GM21360 (cell line): ENCODE measurements at regions not wholly inside any gene's neighbourhood (a gene's known extent, or its start where the extent isn't known, plus 50 kb on each side); places are given as distances from the start of the nearest gene placed in this dataset.

ENCODE experiments used
- ATAC-seq: cut with Tn5 transposase; IDR thresholded peaks from one replicate; pipeline ENCODE4 v1.9.1; 2021; ENCODE audit warnings: mild to moderate bottlenecking, moderate library complexity; ENCODE audit not compliant: unreplicated experiment

DNA sequence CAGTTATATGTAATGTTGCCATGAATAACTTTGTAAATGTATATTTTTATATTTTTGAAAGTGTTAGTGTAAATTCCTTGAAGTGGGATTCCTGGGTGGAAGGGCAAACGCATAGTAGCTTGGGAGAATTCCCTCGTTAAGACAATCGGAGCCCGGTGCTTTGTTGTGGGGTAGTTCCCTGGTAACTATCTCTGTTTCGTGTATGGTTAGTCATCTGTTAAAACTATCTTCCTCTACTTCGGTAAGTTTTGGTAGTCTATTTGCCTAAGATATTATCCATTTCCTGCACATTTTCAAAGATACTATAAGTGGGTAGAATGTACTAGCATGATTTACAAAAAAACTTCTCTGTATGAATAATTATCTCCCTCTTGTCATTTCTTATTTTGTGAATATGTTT lies 113.8 kb upstream of the NRXN1 start:
- no peak for ATAC-seq

DNA sequence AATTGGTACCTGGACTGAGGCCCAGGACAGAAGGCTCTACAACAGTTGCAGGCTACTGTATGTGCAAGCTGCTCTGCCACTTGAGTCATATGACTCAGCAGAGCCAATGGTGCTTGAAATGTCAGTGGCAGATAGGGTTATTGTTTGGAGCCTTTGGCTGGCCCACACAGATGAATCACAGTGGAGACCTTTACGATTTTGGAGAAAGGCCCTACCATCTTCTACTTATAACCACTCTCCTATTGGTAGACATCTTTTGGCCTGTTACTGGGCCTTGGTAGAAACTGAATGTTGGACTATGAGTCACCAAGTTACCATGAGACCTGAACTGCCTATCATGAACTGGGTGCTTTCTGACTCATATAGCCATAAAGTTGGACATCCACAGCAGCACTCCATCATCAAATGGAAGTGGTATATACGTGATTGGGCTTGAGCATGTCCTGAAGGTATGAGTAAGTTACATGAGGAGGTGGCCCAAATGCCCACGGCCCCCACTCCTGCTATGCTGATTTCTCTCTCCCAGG lies 88.9 kb upstream of the NRXN1 start:
- no peak for ATAC-seq

DNA sequence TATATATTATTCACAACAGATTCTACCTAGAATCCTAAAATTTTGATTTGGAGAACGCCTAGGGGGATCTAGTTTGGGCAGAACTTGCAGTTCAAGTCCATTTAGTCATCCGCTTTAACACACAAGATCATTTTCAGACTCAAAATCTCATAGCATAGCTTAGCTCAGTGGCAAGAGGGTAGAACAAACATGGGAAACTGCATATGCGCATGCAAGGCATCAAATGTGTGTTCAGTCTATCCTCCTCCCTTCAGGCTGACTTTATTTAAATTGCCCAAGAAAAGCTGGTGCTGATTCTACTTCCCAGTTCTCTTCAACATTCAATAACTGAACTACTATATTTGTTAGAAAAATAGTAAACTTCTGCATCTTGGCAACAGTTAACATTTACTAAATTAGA lies 79.6 kb upstream of the NRXN1 start:
- no peak for ATAC-seq

DNA sequence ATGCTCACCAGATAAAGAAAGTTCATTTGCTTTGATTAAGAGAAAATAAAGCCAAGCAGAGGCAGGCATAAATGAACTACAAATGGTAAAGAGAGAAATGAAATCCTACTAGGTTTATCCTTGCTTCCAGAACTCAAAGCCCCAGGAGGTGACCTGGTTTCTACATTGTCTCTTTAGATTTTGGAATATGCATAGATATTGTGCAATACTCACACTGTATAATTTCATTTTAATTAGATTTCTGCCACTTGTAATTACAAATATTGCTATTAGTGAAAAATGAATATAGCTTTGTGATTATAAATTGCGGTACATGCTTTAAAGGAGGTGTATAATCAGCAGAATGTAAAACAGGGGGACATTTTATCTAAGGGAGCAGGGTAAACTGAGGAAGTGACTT lies 76.9 kb upstream of the NRXN1 start:
- ATAC-seq: no peak

DNA sequence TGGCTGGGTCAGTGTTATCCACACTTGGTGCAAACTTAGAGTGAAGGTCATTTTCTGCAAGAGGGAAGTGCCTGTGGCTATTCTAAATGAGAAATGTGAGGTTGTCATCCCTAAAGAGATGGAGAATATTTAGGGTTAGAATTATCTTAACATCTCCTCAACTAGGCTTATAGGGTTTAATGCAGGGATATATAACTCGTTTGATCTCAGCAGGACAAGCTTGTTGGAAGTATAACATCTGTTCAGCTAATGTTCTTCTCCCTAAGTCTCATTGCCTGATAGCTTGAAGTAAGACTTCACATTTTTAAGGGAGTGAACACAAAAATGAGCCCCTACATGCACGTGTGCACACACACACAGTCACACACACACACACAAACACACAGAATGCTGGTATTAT lies 75.9 kb upstream of the NRXN1 start:
- no peak for ATAC-seq

DNA sequence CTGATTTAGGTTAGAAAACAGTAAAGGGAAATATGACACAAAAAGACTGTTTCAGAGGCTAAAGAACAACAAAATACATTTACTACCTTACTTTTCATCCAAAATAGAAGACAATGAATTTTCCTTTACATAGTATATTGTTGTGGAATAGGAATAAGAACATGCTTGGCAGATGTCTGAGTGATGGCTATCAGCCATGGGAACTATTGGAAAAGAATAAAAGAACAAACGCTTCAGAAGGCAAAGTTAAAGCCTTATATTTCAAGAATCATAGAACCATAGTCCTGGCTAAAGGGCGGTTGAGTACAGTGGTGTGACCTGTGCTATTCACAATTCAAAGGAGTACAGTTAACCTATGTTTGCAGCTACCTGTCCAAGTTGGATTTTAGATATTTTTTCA lies 73.9 kb upstream of the NRXN1 start:
- ATAC-seq: no peak

DNA sequence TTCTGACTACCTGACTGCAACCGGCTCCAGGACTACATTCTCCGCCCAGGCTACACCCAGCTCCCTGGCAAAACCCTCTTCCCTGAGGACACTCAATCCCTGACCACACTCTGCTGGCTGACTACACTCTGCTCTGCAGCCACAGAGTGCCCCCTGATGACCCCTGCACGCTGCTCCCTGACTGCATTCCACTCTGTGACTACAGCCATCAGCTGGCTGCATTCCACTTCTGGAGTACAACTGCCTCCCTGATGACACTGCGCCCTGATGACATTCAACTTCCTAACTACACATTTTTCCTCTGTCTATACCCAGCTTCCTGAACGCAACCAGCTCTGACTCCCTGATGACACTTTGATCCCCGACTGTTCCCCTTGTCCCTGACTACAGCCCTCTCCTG lies 71.3 kb upstream of the NRXN1 start:
- no peak for ATAC-seq

DNA sequence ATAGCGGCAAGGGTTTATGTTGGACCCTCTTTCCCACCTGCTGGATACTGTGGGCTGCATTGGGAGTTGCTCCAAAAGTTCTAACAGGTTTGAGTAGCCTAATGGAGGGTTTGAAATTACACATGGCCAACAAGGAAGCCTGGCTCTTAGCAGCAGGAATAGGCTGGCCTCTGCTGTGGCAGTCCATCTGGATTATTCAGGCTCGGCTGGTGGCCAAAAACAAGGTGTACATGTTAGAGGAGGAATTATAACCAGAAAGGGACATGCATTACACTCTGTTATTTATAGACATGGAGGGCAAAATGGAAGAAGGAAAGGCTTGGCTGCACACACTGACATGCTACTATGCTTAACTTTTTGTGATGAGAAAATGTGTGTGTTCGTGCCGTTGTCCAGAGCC lies 61.1 kb upstream of the NRXN1 start:
- ATAC-seq: no peak

DNA sequence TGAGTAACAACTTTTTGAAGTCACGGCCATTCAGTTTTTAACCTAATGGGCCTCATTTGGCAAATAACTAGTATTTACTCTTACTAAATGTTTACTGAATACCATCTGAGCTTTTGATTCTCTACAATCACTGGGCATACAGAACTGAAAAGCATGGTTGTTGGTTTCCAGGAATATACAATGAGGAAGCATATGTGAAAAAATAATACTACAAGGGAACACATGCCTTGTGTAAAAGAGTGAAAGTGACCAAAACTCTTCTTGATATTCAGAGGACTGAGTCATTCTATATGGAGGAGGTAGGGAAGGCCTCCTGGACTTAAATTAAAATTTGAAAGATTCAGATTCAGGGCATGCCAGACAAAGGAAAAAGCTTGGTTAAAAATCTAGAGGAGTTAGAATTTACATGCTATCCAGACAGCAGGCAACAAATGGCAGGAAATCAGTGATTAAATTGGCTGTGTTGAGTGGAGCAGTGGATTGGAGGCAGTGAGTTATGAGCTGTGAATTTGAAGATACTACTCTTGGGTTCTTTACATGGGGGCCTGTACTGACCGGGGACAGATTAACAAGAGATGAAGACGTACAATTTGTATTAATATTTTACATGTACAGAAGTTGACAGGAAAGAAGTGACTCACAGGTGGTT lies 53.6 kb upstream of the NRXN1 start:
- no peak for ATAC-seq

DNA sequence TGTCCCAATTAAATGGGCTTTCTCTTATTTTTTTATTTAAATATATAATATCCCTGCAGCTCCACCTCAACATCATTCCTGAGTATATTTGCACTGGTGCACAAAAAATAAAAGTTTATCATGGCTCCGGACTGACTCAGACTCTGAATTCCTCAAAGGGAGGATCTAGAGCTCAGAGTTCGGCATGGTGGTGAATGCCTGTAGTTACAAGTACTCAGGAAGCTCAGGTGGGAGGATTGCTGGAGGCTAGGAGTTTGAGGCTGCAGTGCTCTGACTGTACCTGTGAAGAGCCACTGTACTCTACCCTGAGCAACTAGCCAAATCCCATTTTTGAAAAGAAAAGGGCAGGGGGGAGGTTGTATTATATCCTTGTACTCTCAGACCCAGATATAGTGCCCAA lies 52.8 kb upstream of the NRXN1 start:
- no peak for ATAC-seq
